ENCODE measurements at regions not wholly inside any gene's neighbourhood (a gene's known extent, or its start where the extent isn't known, plus 50 kb on each side); places are given as distances from the start of the nearest gene placed in this dataset.
A peak's percentile ranks its signal among the peaks of the same experiment; 100 is the strongest.

DNA sequence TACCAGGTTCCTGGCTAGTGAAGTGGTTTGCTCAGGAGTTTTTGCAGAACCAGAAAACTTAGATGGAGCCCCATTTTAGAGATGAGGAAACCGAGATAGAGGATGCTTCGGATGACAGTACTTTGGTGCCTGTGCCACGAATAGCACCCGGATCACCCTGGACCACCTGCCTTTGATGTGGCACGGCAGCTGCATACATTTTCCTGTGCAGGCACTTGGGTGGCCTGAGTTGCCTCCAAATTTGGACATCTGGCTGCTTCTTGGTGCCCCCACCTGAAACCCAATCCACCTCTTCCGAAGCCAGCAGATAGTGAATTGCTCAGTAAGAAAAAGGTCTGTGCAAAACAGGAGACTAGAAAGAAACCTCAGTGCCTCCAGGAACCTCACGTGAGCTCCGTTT, 140.6 kb upstream of the ID2 start:
- Histone ChIP-seq H4K20me1 (ENCODE audit: insufficient read depth, low read length, poor library complexity, severe bottlenecking) (no peaks in the 10 kb centered on the region), H3K4me1 (ENCODE audit: insufficient read depth, low read length, poor library complexity, severe bottlenecking) (peaks cover 94% of the 10 kb centered on the region), H3F3A (ENCODE audit: low read depth) (peaks cover 16% of the 10 kb centered on the region), H3K9me2 (replicated peaks; ENCODE audit: low read depth, low read length) (no peaks in the 10 kb centered on the region), H3K9me3 (ENCODE audit: insufficient read depth, low read depth, low read length) (no peaks in the 10 kb centered on the region), H3K27me3 (ENCODE audit: insufficient read depth, low read length, poor library complexity, severe bottlenecking) (no peaks in the 10 kb centered on the region), H3K4me2 (ENCODE audit: low read depth, low read length, poor library complexity, severe bottlenecking) (peak overlapping the region; percentile 72), H2AFZ (ENCODE audit: low read length) (no peak overlapping the region), H3K4me3 (ENCODE audit: low read length, poor library complexity, severe bottlenecking) (no peak overlapping the region), H3K79me2 (ENCODE audit: insufficient read depth, low read length) (peaks cover 11% of the 10 kb centered on the region; the same call in 1 of the 2 replicates), H3K9ac (ENCODE audit: low read depth, low read length, poor library complexity, severe bottlenecking) (peak overlapping the region; percentile 95), H3K36me3 (ENCODE audit: insufficient read depth, low read length) (no peaks in the 10 kb centered on the region)
- TF ChIP-seq EZH2phosphoT487 (IDR thresholded peaks at IDR 0.05; ENCODE audit: borderline replicate concordance): no peak
- TF ChIP-seq, protein P1, sequence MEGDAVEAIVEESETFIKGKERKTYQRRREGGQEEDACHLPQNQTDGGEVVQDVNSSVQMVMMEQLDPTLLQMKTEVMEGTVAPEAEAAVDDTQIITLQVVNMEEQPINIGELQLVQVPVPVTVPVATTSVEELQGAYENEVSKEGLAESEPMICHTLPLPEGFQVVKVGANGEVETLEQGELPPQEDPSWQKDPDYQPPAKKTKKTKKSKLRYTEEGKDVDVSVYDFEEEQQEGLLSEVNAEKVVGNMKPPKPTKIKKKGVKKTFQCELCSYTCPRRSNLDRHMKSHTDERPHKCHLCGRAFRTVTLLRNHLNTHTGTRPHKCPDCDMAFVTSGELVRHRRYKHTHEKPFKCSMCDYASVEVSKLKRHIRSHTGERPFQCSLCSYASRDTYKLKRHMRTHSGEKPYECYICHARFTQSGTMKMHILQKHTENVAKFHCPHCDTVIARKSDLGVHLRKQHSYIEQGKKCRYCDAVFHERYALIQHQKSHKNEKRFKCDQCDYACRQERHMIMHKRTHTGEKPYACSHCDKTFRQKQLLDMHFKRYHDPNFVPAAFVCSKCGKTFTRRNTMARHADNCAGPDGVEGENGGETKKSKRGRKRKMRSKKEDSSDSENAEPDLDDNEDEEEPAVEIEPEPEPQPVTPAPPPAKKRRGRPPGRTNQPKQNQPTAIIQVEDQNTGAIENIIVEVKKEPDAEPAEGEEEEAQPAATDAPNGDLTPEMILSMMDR (conservative IDR thresholded peaks at IDR 0.05; ENCODE audit: low read length): no peak

DNA sequence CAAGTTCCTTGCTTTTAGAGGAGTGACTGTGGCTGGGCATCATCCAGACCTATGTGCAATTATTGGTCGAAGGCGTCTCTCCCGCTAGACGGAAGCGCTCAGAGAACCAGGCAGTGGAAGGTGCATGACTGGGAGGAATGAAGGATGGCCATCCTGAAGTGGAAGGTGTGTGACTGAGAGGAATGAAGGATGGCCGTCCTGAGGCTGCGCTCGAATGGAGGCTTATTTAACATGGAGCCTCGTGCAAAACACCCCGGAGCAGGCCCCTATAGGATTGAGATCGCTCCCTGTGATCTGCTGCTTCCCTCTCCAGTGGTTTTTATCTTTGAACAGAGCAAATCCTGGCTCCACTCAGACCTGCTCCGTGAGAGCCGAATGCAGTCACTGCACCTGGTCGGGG, 140.2 kb upstream of the ID2 start:
- H3K4me1 ChIP-seq (ENCODE audit: insufficient read depth, low read length, poor library complexity, severe bottlenecking): peaks cover 94% of the 10 kb centered on the region
- H3K9ac ChIP-seq (ENCODE audit: low read depth, low read length, poor library complexity, severe bottlenecking): peak overlapping the region; percentile 95
- no peak for TF ChIP-seq EZH2phosphoT487 (IDR thresholded peaks at IDR 0.05; ENCODE audit: borderline replicate concordance)
- TF ChIP-seq, protein P1 (conservative IDR thresholded peaks at IDR 0.05; ENCODE audit: low read length): no peak
- peak overlapping the region; percentile 72 for H3K4me2 ChIP-seq (ENCODE audit: low read depth, low read length, poor library complexity, severe bottlenecking)
- H3K79me2 ChIP-seq (ENCODE audit: insufficient read depth, low read length): peaks cover 11% of the 10 kb centered on the region; the same call in 1 of the 2 replicates
- H3K9me2 ChIP-seq (replicated peaks; ENCODE audit: low read depth, low read length): no peaks in the 10 kb centered on the region
- no peak overlapping the region for H2AFZ ChIP-seq (ENCODE audit: low read length)
- H3K36me3 ChIP-seq (ENCODE audit: insufficient read depth, low read length): no peaks in the 10 kb centered on the region
- peak overlapping the region; percentile 3 for H3K4me3 ChIP-seq (ENCODE audit: low read length, poor library complexity, severe bottlenecking)
- no peaks in the 10 kb centered on the region for H4K20me1 ChIP-seq (ENCODE audit: insufficient read depth, low read length, poor library complexity, severe bottlenecking)
- H3K27me3 ChIP-seq (ENCODE audit: insufficient read depth, low read length, poor library complexity, severe bottlenecking): no peaks in the 10 kb centered on the region
- no peaks in the 10 kb centered on the region for H3K9me3 ChIP-seq (ENCODE audit: insufficient read depth, low read depth, low read length)
- peaks cover 16% of the 10 kb centered on the region for H3F3A ChIP-seq (ENCODE audit: low read depth)

DNA sequence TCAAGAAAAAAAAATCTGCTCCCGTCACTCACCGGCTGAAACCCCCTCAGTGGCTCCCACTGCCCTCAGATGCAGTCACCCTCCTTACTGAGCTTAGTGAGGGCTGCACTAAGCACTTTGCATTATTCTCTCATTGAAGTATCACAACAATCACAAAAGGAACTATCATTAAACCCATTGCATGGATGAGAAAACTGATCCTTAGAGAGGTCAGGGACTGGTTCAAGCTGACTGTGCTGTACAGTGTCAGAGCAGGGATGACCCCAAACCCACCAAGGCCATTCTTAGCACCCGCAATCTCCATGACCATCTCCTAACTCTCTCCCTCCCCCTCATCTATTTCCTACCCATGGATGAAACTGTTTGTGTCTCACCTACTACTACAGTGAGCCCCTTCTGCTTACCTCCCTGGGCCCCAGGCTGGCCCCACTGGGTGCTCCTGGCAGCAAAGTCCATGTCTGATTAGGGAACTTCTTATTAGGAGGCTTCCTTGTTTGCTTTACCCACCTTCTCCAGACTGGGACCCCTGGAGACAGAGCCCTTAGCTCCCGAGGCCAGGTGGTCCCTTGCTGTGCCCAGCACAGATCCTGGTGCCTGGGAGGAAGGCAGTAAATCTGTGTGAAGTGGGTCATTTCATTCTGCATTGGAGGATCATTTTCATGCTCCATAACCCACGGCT, 139.3 kb upstream of the ID2 start:
- H3K79me2 ChIP-seq (ENCODE audit: insufficient read depth, low read length): peaks cover 11% of the 10 kb centered on the region; the same call in 1 of the 2 replicates
- no peaks in the 10 kb centered on the region for H3K9me2 ChIP-seq (replicated peaks; ENCODE audit: low read depth, low read length)
- no peak for TF ChIP-seq EZH2phosphoT487 (IDR thresholded peaks at IDR 0.05; ENCODE audit: borderline replicate concordance)
- TF ChIP-seq, protein P1 (conservative IDR thresholded peaks at IDR 0.05; ENCODE audit: low read length): no peak
- peaks cover 16% of the 10 kb centered on the region for H3F3A ChIP-seq (ENCODE audit: low read depth)
- H3K9ac ChIP-seq (ENCODE audit: low read depth, low read length, poor library complexity, severe bottlenecking): peak overlapping the region; percentile 95
- H2AFZ ChIP-seq (ENCODE audit: low read length): no peak overlapping the region
- peaks cover 94% of the 10 kb centered on the region for H3K4me1 ChIP-seq (ENCODE audit: insufficient read depth, low read length, poor library complexity, severe bottlenecking)
- H3K9me3 ChIP-seq (ENCODE audit: insufficient read depth, low read depth, low read length): no peaks in the 10 kb centered on the region
- H3K4me3 ChIP-seq (ENCODE audit: low read length, poor library complexity, severe bottlenecking): peak overlapping the region; percentile 62
- H4K20me1 ChIP-seq (ENCODE audit: insufficient read depth, low read length, poor library complexity, severe bottlenecking): no peaks in the 10 kb centered on the region
- H3K4me2 ChIP-seq (ENCODE audit: low read depth, low read length, poor library complexity, severe bottlenecking): peak overlapping the region; percentile 72
- no peaks in the 10 kb centered on the region for H3K27me3 ChIP-seq (ENCODE audit: insufficient read depth, low read length, poor library complexity, severe bottlenecking)
- no peaks in the 10 kb centered on the region for H3K36me3 ChIP-seq (ENCODE audit: insufficient read depth, low read length)

All from Loucy (cell line).